SK-N-SH (cell line): ENCODE measurements at regions not wholly inside any gene's neighbourhood (a gene's known extent, or its start where the extent isn't known, plus 50 kb on each side); places are given as distances from the start of the nearest gene placed in this dataset.

Experiments used
- CTCF ChIA-PET: fragments of 300-600, 350-600 bp; formaldehyde crosslinking; extraction: SDS; loops from one replicate; lab custom pipeline; 2021; lab: Yijun Ruan, JAX
- POLR2A ChIA-PET: fragments of 350-600 bp; sonication (Branson Sonifier 250); formaldehyde crosslinking; extraction: SDS; loops from one replicate; lab custom pipeline; 2020; ENCODE audit warnings: antibody characterized with exemption, inconsistent platforms; lab: Yijun Ruan, JAX
- DNase-seq: peaks from one replicate; pipeline ENCODE4 v3.0.0; 2012
- H2AFZ ChIP-seq: fragments of 200-600 bp; sonication (generic); 2 replicates; pipeline ENCODE4 v1.8.1; 2016; ENCODE audit warnings: antibody characterized with exemption, mild to moderate bottlenecking, low read depth
- H3F3A ChIP-seq: fragments of 200-600 bp; sonication (generic); replicated peaks from 2 replicates; pipeline ENCODE3; 2016; ENCODE audit warnings: antibody characterized with exemption, mild to moderate bottlenecking; ENCODE audit not compliant: insufficient read depth
- H3K27ac ChIP-seq, 2 experiments: fragments of 200-500 bp in 1 of 2; fragments of 200-600 bp in 1 of 2; sonication (Bioruptor generic) in 1 of 2; sonication (generic), shearing (Covaris generic) in 1 of 2; 2 replicates each; pipeline versions ENCODE4 v1.5.1 to v1.6.1; 2014 to 2016; ENCODE audit warnings: low read depth in 2 of 2, inconsistent platforms in 1 of 2, low read length in 1 of 2, mild to moderate bottlenecking in 1 of 2, mixed read lengths in 1 of 2
- H3K27me3 ChIP-seq: fragments of 200-600 bp; sonication (generic), shearing (Covaris generic); 2 replicates; pipeline ENCODE4 v1.6.1; 2016; ENCODE audit warnings: mixed run types; ENCODE audit not compliant: insufficient read depth
- H3K36me3 ChIP-seq, 2 experiments: fragments of 200-500 bp in 1 of 2; fragments of 200-600 bp in 1 of 2; sonication (Bioruptor generic) in 1 of 2; sonication (generic) in 1 of 2; replicated peaks in 1 of 2; 2 replicates each; pipeline versions ENCODE3 to v1.5.1; 2014 to 2016; ENCODE audit warnings: low read length in 1 of 2, mild to moderate bottlenecking in 1 of 2; ENCODE audit not compliant: insufficient read depth in 2 of 2, control insufficient read depth in 1 of 2
- H3K4me1 ChIP-seq, 2 experiments: fragments of 200-500 bp in 1 of 2; fragments of 200-600 bp in 1 of 2; sonication (Bioruptor generic) in 1 of 2; sonication (generic), shearing (Covaris generic) in 1 of 2; 2 replicates each; pipeline versions ENCODE4 v1.5.1 to v1.6.1; 2014 to 2016; ENCODE audit warnings: low read depth in 1 of 2, low read length in 1 of 2, mixed run types in 1 of 2; ENCODE audit not compliant: insufficient read depth in 2 of 2, control insufficient read depth in 1 of 2
- H3K4me2 ChIP-seq: fragments of 200-600 bp; sonication (generic), shearing (Covaris generic); 2 replicates; pipeline ENCODE4 v1.6.1; 2017; ENCODE audit warnings: mixed run types
- H3K4me3 ChIP-seq, 2 experiments: fragments of 200-500 bp in 1 of 2; fragments of 200-600 bp in 1 of 2; sonication (Bioruptor generic) in 1 of 2; sonication (generic), shearing (Covaris generic) in 1 of 2; 2 replicates each; pipeline versions ENCODE4 v1.5.1 to v1.8.1; 2014 to 2016; ENCODE audit warnings: low read depth in 2 of 2, inconsistent platforms in 1 of 2, low read length in 1 of 2, mild to moderate bottlenecking in 1 of 2, mixed read lengths in 1 of 2, moderate library complexity in 1 of 2
- H3K79me2 ChIP-seq: fragments of 200-600 bp; sonication (generic); 2 replicates; pipeline ENCODE4 v1.8.1; 2017; ENCODE audit warnings: mild to moderate bottlenecking; ENCODE audit not compliant: insufficient read depth
- H3K9ac ChIP-seq: fragments of 200-600 bp; sonication (generic); 2 replicates; pipeline ENCODE4 v1.6.1; 2017; ENCODE audit warnings: mixed run types
- H3K9me2 ChIP-seq: fragments of 200-600 bp; sonication (generic); 2 replicates; pipeline ENCODE4 v1.6.1; 2017; ENCODE audit warnings: mixed run types
- H3K9me3 ChIP-seq: fragments of 200-600 bp; sonication (generic); 2 replicates; pipeline ENCODE4 v1.6.1; 2017; ENCODE audit warnings: mixed run types, mild to moderate bottlenecking, moderate library complexity
- H4K20me1 ChIP-seq: fragments of 200-600 bp; sonication (generic); 2 replicates; pipeline ENCODE4 v1.6.1; 2017; ENCODE audit warnings: mild to moderate bottlenecking, mixed run types; ENCODE audit not compliant: insufficient read depth
- CHD2 ChIP-seq: fragments of 150-350 bp; IDR thresholded peaks from 2 replicates; pipeline ENCODE4 v1.6.1; 2018; ENCODE audit warnings: low read length; ENCODE audit not compliant: partially characterized antibody
- CTCF ChIP-seq: fragments of 200-600 bp; sonication (generic); IDR thresholded peaks from 2 replicates; pipeline ENCODE4 v1.6.1; 2017; ENCODE audit warnings: antibody characterized with exemption, mild to moderate bottlenecking, moderate library complexity
- EP300 ChIP-seq, 2 experiments: IDR thresholded peaks; 2 replicates each; pipeline versions ENCODE4 v1.4.0 to v1.6.1; 2012; ENCODE audit warnings: borderline replicate concordance in 1 of 2, low read depth in 1 of 2, low read length in 1 of 2
- FOXM1 ChIP-seq: IDR thresholded peaks from 2 replicates; pipeline ENCODE4 v1.4.0; 2012; ENCODE audit warnings: low read depth, mild to moderate bottlenecking
- GATA2 ChIP-seq: sonication (generic); formaldehyde crosslinking; IDR thresholded peaks from 2 replicates; pipeline ENCODE4 v1.5.0; 2020; ENCODE audit warnings: mild to moderate bottlenecking, missing genetic modification reagents
- JUND ChIP-seq: IDR thresholded peaks from 2 replicates; pipeline ENCODE4 v1.4.0; 2012
- NRF1 ChIP-seq: IDR thresholded peaks from 2 replicates; pipeline ENCODE4 v1.6.1; 2012; ENCODE audit warnings: low read depth, mild to moderate bottlenecking, low read length
- POLR2AphosphoS5 ChIP-seq: IDR thresholded peaks from 2 replicates; pipeline ENCODE4 v1.6.1; 2012; ENCODE audit warnings: low read depth, low read length
- RAD21 ChIP-seq: IDR thresholded peaks from 2 replicates; pipeline ENCODE4 v1.6.1; 2012; ENCODE audit warnings: mild to moderate bottlenecking, low read length
- RCOR1 ChIP-seq: fragments of 150-350 bp; IDR thresholded peaks from 2 replicates; pipeline ENCODE4 v1.6.1; 2017; ENCODE audit warnings: antibody characterized with exemption, low read length
- SIN3A ChIP-seq: IDR thresholded peaks from 2 replicates; pipeline ENCODE4 v1.6.1; 2012; ENCODE audit warnings: low read depth, mild to moderate bottlenecking, low read length, moderate library complexity, borderline replicate concordance
- TAF1 ChIP-seq: IDR thresholded peaks from 2 replicates; pipeline ENCODE4 v1.6.1; 2012; ENCODE audit warnings: low read depth, mild to moderate bottlenecking, low read length, moderate library complexity, borderline replicate concordance
- USF1 ChIP-seq: IDR thresholded peaks from 2 replicates; pipeline ENCODE4 v1.4.0; 2012; ENCODE audit warnings: low read depth, borderline replicate concordance
- ZBTB33 ChIP-seq: IDR thresholded peaks from 2 replicates; pipeline ENCODE4 v1.4.0; 2012; ENCODE audit warnings: low read depth, borderline replicate concordance
- WGBS: methylation state at CpG from one replicate; pipeline ENCODE4 v1.1.6; 2017; ENCODE audit warnings: low lambda C conversion rate; 5-methylcytosine and 5-hydroxymethylcytosine counted together
- TF ChIP-seq, protein P1 (sequence below): IDR thresholded peaks from 2 replicates; pipeline ENCODE4 v1.6.1; 2012; ENCODE audit warnings: mild to moderate bottlenecking, low read depth, low read length, moderate library complexity
- TF ChIP-seq, protein P2 (sequence below): fragments of 150-350 bp; IDR thresholded peaks from 2 replicates; pipeline ENCODE4 v1.6.1; 2017; ENCODE audit warnings: antibody characterized with exemption, low read length, low read depth, borderline replicate concordance
- TF ChIP-seq, protein P3 (sequence below): IDR thresholded peaks from 2 replicates; pipeline ENCODE4 v1.4.0; 2012; ENCODE audit warnings: low read depth

DNA sequence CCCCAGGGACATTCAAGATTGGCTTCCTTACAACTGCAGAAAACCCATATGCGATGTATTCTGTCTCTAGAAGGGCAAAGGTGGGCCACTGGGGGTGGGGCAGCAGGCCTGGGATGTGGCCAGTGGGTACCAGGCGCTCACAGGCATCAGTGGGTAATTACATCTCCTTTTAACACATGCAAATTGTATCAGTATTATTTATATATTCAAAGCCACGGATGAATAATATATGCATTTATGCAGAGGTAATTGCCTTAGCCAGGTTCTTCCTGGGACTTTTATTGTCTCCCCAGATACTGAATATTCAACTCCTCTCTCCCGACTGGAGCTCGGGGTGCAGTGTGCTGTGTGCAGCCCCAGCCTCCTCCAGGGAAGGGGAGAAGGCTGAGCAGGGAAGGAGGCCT lies 109.4 kb upstream of the MVB12B start:
- Histone ChIP-seq H3K79me2 (no peaks in the 10 kb centered on the region), H3K4me1 (no peaks in the 10 kb centered on the region), H3K27ac (no peak overlapping the region), H3K9me2 (no peaks in the 10 kb centered on the region), H3K9ac (no peak overlapping the region), H3K4me3 (no peak overlapping the region), H2AFZ (no peak overlapping the region), H3K9me3 (no peaks in the 10 kb centered on the region; the same call in 1 of the 2 replicates), H3K36me3 (no peaks in the 10 kb centered on the region), H3K27me3 (peaks cover 4% of the 10 kb centered on the region; the same call in 1 of the 2 replicates), H3F3A (no peaks in the 10 kb centered on the region), H3K4me2 (no peak overlapping the region), H4K20me1 (no peaks in the 10 kb centered on the region)
- TF ChIP-seq POLR2AphosphoS5 (no peak), RCOR1 (no peak)
- DNase-seq, result no peak
- POLR2A ChIA-PET, result no interaction called here
- 44% methylated on average over 5 of the region's 5 CpGs for WGBS
- CTCF ChIA-PET, result interaction anchor here (1.0 to 1.2 kb wide), 2 partner anchors 13 to 14 kb away, joined by 3 to 4 read pairs; no protein-coding TSS in a partner anchor

- Histone ChIP-seq H3K4me3 (no peak overlapping the region), H4K20me1 (no peaks in the 10 kb centered on the region), H3K9ac (no peak overlapping the region), H3K79me2 (no peaks in the 10 kb centered on the region), H3K9me3 (no peaks in the 10 kb centered on the region; the same call in 1 of the 2 replicates), H3K27ac (no peak overlapping the region), H3K4me1 (no peaks in the 10 kb centered on the region), H3K9me2 (no peaks in the 10 kb centered on the region), H3K4me2 (no peak overlapping the region), H3K27me3 (peaks cover 4% of the 10 kb centered on the region; the same call in 1 of the 2 replicates), H3F3A (no peaks in the 10 kb centered on the region), H3K36me3 (no peaks in the 10 kb centered on the region), H2AFZ (no peak overlapping the region)
- 62% methylated on average over 7 of the region's 7 CpGs for WGBS
- TF ChIP-seq JUND, result no peak
- TF ChIP-seq RAD21, result no peak
- no peak for TF ChIP-seq FOXM1
- no peak for TF ChIP-seq SIN3A
- no peak for TF ChIP-seq RCOR1
- TF ChIP-seq CHD2, result no peak
- no peak for TF ChIP-seq EP300 (IDR thresholded peaks at IDR 0.05; ENCODE audit: borderline replicate concordance in 1 of 2, low read depth in 1 of 2, low read length in 1 of 2)
- TF ChIP-seq, protein P1, sequence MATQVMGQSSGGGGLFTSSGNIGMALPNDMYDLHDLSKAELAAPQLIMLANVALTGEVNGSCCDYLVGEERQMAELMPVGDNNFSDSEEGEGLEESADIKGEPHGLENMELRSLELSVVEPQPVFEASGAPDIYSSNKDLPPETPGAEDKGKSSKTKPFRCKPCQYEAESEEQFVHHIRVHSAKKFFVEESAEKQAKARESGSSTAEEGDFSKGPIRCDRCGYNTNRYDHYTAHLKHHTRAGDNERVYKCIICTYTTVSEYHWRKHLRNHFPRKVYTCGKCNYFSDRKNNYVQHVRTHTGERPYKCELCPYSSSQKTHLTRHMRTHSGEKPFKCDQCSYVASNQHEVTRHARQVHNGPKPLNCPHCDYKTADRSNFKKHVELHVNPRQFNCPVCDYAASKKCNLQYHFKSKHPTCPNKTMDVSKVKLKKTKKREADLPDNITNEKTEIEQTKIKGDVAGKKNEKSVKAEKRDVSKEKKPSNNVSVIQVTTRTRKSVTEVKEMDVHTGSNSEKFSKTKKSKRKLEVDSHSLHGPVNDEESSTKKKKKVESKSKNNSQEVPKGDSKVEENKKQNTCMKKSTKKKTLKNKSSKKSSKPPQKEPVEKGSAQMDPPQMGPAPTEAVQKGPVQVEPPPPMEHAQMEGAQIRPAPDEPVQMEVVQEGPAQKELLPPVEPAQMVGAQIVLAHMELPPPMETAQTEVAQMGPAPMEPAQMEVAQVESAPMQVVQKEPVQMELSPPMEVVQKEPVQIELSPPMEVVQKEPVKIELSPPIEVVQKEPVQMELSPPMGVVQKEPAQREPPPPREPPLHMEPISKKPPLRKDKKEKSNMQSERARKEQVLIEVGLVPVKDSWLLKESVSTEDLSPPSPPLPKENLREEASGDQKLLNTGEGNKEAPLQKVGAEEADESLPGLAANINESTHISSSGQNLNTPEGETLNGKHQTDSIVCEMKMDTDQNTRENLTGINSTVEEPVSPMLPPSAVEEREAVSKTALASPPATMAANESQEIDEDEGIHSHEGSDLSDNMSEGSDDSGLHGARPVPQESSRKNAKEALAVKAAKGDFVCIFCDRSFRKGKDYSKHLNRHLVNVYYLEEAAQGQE, result no peak
- no peak for TF ChIP-seq CTCF
- TF ChIP-seq, protein P2, sequence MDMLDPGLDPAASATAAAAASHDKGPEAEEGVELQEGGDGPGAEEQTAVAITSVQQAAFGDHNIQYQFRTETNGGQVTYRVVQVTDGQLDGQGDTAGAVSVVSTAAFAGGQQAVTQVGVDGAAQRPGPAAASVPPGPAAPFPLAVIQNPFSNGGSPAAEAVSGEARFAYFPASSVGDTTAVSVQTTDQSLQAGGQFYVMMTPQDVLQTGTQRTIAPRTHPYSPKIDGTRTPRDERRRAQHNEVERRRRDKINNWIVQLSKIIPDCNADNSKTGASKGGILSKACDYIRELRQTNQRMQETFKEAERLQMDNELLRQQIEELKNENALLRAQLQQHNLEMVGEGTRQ, result no peak
- TF ChIP-seq ZBTB33, result no peak
- no peak for TF ChIP-seq TAF1
- TF ChIP-seq USF1, result no peak
- no peak for TF ChIP-seq NRF1
- TF ChIP-seq GATA2 (CRISPR knock-in tag), result no peak
- TF ChIP-seq, protein P3, sequence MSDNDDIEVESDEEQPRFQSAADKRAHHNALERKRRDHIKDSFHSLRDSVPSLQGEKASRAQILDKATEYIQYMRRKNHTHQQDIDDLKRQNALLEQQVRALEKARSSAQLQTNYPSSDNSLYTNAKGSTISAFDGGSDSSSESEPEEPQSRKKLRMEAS, result no peak
- TF ChIP-seq POLR2AphosphoS5, result no peak
- no peak for DNase-seq
- ChIA-PET POLR2A (no interaction called here), CTCF (interaction anchor here (1.0 to 1.2 kb wide), 3 partner anchors 12 to 810 kb away, joined by 3 to 4 read pairs (median 4); no protein-coding TSS in a partner anchor)
Measured at GRCh38 chr9:126217797-126218196, 108.8 kb upstream of the MVB12B start.
